H9 (cell line): ENCODE measurements at regions not wholly inside any gene's neighbourhood (a gene's known extent, or its start where the extent isn't known, plus 50 kb on each side); places are given as distances from the start of the nearest gene placed in this dataset.

Experiments
- DNase-seq: peaks from one replicate; pipeline ENCODE4 v3.0.0-alpha.2; 2017
- H2AFZ ChIP-seq: one replicate; pipeline ENCODE4 v1.6.1; 2013; ENCODE audit warnings: mild to moderate bottlenecking, low read length, control low read depth, moderate library complexity
- H2AK5ac ChIP-seq: 2 replicates; pipeline ENCODE4 v1.6.1; 2013; ENCODE audit warnings: low read length, control low read depth, mixed read lengths; ENCODE audit not compliant: insufficient read length
- H2BK120ac ChIP-seq: one replicate; pipeline ENCODE4 v1.6.1; 2013; ENCODE audit warnings: low read depth, mild to moderate bottlenecking, low read length, control low read depth, inconsistent platforms; ENCODE audit not compliant: poor library complexity, severe bottlenecking
- H2BK12ac ChIP-seq: 2 replicates; pipeline ENCODE4 v1.6.1; 2013; ENCODE audit warnings: low read length, control low read depth, mixed read lengths, low read depth; ENCODE audit not compliant: insufficient read length
- H2BK15ac ChIP-seq: 2 replicates; pipeline ENCODE4 v1.6.1; 2013; ENCODE audit warnings: low read depth, low read length, control low read depth
- H2BK20ac ChIP-seq: one replicate; pipeline ENCODE4 v1.6.1; 2013; ENCODE audit warnings: low read depth, mild to moderate bottlenecking, low read length, control low read depth, inconsistent platforms; ENCODE audit not compliant: poor library complexity, severe bottlenecking
- H2BK5ac ChIP-seq: 2 replicates; pipeline ENCODE4 v1.6.1; 2013; ENCODE audit warnings: low read length, control low read depth, mixed read lengths; ENCODE audit not compliant: insufficient read length
- H3K14ac ChIP-seq: 2 replicates; pipeline ENCODE4 v1.6.1; 2013; ENCODE audit warnings: low read length, control low read depth; ENCODE audit not compliant: insufficient read depth
- H3K18ac ChIP-seq: 2 replicates; pipeline ENCODE4 v1.6.1; 2013; ENCODE audit warnings: low read depth, mild to moderate bottlenecking, mixed read lengths, low read length, control low read depth; ENCODE audit not compliant: insufficient read length
- H3K23ac ChIP-seq: 2 replicates; pipeline ENCODE4 v1.6.1; 2013; ENCODE audit warnings: low read length, control low read depth, mixed read lengths, low read depth; ENCODE audit not compliant: insufficient read length
- H3K23me2 ChIP-seq: 2 replicates; pipeline ENCODE4 v1.6.1; 2013; ENCODE audit warnings: low read depth, mild to moderate bottlenecking, mixed read lengths, low read length, control low read depth; ENCODE audit not compliant: insufficient read length, poor library complexity, severe bottlenecking
- H3K27ac ChIP-seq: 2 replicates; pipeline ENCODE4 v1.5.1; 2013; ENCODE audit warnings: low read length, control low read depth, mixed read lengths, low read depth; ENCODE audit not compliant: insufficient read length
- H3K27me3 ChIP-seq: 2 replicates; pipeline ENCODE4 v1.6.1; 2013; ENCODE audit warnings: low read length, control low read depth, inconsistent platforms; ENCODE audit not compliant: insufficient read depth
- H3K4ac ChIP-seq: 2 replicates; pipeline ENCODE4 v1.6.1; 2013; ENCODE audit warnings: low read depth, mild to moderate bottlenecking, control low read depth, inconsistent platforms, low read length, moderate library complexity
- H3K4me1 ChIP-seq: 2 replicates; pipeline ENCODE4 v1.6.1; 2013; ENCODE audit warnings: low read length, control low read depth, inconsistent platforms; ENCODE audit not compliant: insufficient read depth
- H3K4me2 ChIP-seq: 2 replicates; pipeline ENCODE4 v1.6.1; 2013; ENCODE audit warnings: low read length, control low read depth, mixed read lengths; ENCODE audit not compliant: insufficient read length, insufficient read depth
- H3K56ac ChIP-seq: 2 replicates; pipeline ENCODE4 v1.6.1; 2013; ENCODE audit warnings: low read depth, mild to moderate bottlenecking, mixed read lengths, low read length, control low read depth; ENCODE audit not compliant: insufficient read length
- H3K79me1 ChIP-seq: 2 replicates; pipeline ENCODE4 v1.6.1; 2013; ENCODE audit warnings: low read depth, mild to moderate bottlenecking, moderate library complexity, low read length, control low read depth, inconsistent platforms; ENCODE audit not compliant: insufficient read depth, poor library complexity, severe bottlenecking
- H3K79me2 ChIP-seq: 2 replicates; pipeline ENCODE4 v1.6.1; 2013; ENCODE audit warnings: low read length, control low read depth, inconsistent platforms; ENCODE audit not compliant: insufficient read depth
- H3K9ac ChIP-seq: 2 replicates; pipeline ENCODE4 v1.6.1; 2013; ENCODE audit warnings: low read length, control low read depth, mixed read lengths; ENCODE audit not compliant: insufficient read length; ENCODE audit errors: extremely low read depth
- H3K9me3 ChIP-seq: one replicate; pipeline ENCODE4 v1.6.1; 2013; ENCODE audit warnings: low read depth, low read length, inconsistent platforms; ENCODE audit not compliant: control insufficient read depth
- H3T11ph ChIP-seq: one replicate; pipeline ENCODE4 v1.6.1; 2013; ENCODE audit warnings: mild to moderate bottlenecking, low read length, control low read depth, inconsistent platforms
- H4K20me1 ChIP-seq: one replicate; pipeline ENCODE4 v1.6.1; 2013; ENCODE audit not compliant: control insufficient read depth, insufficient read length, insufficient read depth
- H4K5ac ChIP-seq: 2 replicates; pipeline ENCODE4 v1.6.1; 2013; ENCODE audit warnings: low read depth, mild to moderate bottlenecking, mixed read lengths, low read length, control low read depth; ENCODE audit not compliant: insufficient read length
- H4K8ac ChIP-seq: replicated peaks from 2 replicates; pipeline ENCODE4 v1.6.1; 2013; ENCODE audit warnings: low read length, control low read depth, mixed read lengths, low read depth; ENCODE audit not compliant: insufficient read length
- H4K91ac ChIP-seq: 2 replicates; pipeline ENCODE4 v1.6.1; 2013; ENCODE audit warnings: low read depth, mild to moderate bottlenecking, moderate library complexity, mixed read lengths, low read length, control low read depth; ENCODE audit not compliant: insufficient read length
- H3K27ac Mint-ChIP-seq, 3 experiments: 2 replicates in 2 of 3; 3 replicates in 1 of 3; pipeline ENCODE4 v1.8.0; 2020 to 2021; ENCODE audit warnings: mixed read lengths in 3 of 3, mild to moderate bottlenecking in 1 of 3, moderate library complexity in 1 of 3
- H3K27me3 Mint-ChIP-seq: 2 replicates; pipeline ENCODE4 v1.8.0; 2021; ENCODE audit warnings: low read depth, mild to moderate bottlenecking, moderate library complexity, mixed read lengths
- H3K36me3 Mint-ChIP-seq, 3 experiments: 2 replicates in 2 of 3; 3 replicates in 1 of 3; pipeline ENCODE4 v1.8.0; 2020 to 2021; ENCODE audit warnings: low read depth in 3 of 3, mixed read lengths in 3 of 3; ENCODE audit not compliant: insufficient read depth in 1 of 3
- H3K4me1 Mint-ChIP-seq, 2 experiments: 2 replicates each; pipeline ENCODE4 v1.8.0; 2020; ENCODE audit warnings: mixed read lengths in 2 of 2
- H3K4me3 Mint-ChIP-seq, 2 experiments: 2 replicates in 1 of 2; 3 replicates in 1 of 2; pipeline ENCODE4 v1.8.0; 2020 to 2021; ENCODE audit warnings: mild to moderate bottlenecking in 2 of 2, mixed read lengths in 2 of 2, moderate library complexity in 1 of 2
- H3K9me3 Mint-ChIP-seq, 2 experiments: 2 replicates in 1 of 2; 3 replicates in 1 of 2; pipeline ENCODE4 v1.8.0; 2020; ENCODE audit warnings: mild to moderate bottlenecking in 2 of 2, mixed read lengths in 2 of 2, moderate library complexity in 1 of 2
- CTCF ChIP-seq: fragments of 200-600 bp; sonication (generic); conservative IDR thresholded peaks from 3 replicates; pipeline ENCODE4 v1.8.0; 2021; ENCODE audit warnings: antibody characterized with exemption, mild to moderate bottlenecking
- WGBS: extraction: QIAGEN DNeasy Blood & Tissue Kit; methylation state at CpG from one replicate; pipeline ENCODE4 v1.1.7; 2013; ENCODE audit warnings: missing lambda C conversion rate, low lambda C conversion rate, mixed read lengths; ENCODE audit not compliant: insufficient read length; ENCODE audit errors: extremely low coverage; 5-methylcytosine and 5-hydroxymethylcytosine counted together

GRCh38 chr11:109582470-109582869 lies 160.5 kb downstream of the C11orf87 start:
- Histone ChIP-seq H3K27me3 (no peaks in the 10 kb centered on the region), H2AFZ (no peak overlapping the region), H3K56ac (no peak overlapping the region), H3K4me1 (no peaks in the 10 kb centered on the region), H2BK15ac (no peak overlapping the region), H3K79me2 (no peaks in the 10 kb centered on the region), H3K4me2 (no peak overlapping the region), H3T11ph (no peak overlapping the region), H4K20me1 (no peaks in the 10 kb centered on the region), H3K23ac (no peak overlapping the region), H2BK12ac (no peak overlapping the region), H3K9ac (no peak overlapping the region), H3K14ac (no peak overlapping the region), H2BK5ac (no peak overlapping the region), H2AK5ac (no peak overlapping the region), H4K8ac (no peak overlapping the region), H2BK120ac (no peak overlapping the region), H2BK20ac (no peak overlapping the region), H3K27ac (no peak overlapping the region), H3K9me3 (no peaks in the 10 kb centered on the region), H3K23me2 (no peaks in the 10 kb centered on the region), H3K79me1 (no peaks in the 10 kb centered on the region), H4K91ac (no peak overlapping the region), H3K18ac (no peak overlapping the region), H3K4ac (no peak overlapping the region), H4K5ac (no peak overlapping the region)
- no peak for TF ChIP-seq CTCF
- no peak overlapping the region for H3K4me3 Mint-ChIP-seq
- H3K4me1 Mint-ChIP-seq = no peaks in the 10 kb centered on the region; a peak in 1 of 4 replicates
- no CpG with 5 or more reads among the region's 6 CpGs for WGBS
- peaks cover 2% of the 10 kb centered on the region in 2 experiments; a peak in 3 of 5 replicates for H3K9me3 Mint-ChIP-seq
- H3K27ac Mint-ChIP-seq = no peak overlapping the region
- no peak for DNase-seq
- H3K27me3 Mint-ChIP-seq = no peaks in the 10 kb centered on the region
- peaks cover 0 to 2% (median 0%) of the 10 kb centered on the region in 3 experiments; a peak in 1 of 7 replicates for H3K36me3 Mint-ChIP-seq
